Kidney (tissue), 13 donors: ENCODE measurements at regions not wholly inside any gene's neighbourhood (a gene's known extent, or its start where the extent isn't known, plus 50 kb on each side); places are given as distances from the start of the nearest gene placed in this dataset.

ENCODE experiments used
- DNase-seq, 5 donors: peaks; one replicate each; pipeline ENCODE4 v3.0.0-alpha.2; 2013 to 2020
- FAIRE-seq: peaks from 2 replicates; lab custom pipeline; 2012; peaks lifted over from hg19 to GRCh38; lab: Jason Lieb, UNC
- H3K27ac ChIP-seq, 2 donors: one replicate each; pipeline ENCODE4 v1.7.0; 2013; ENCODE audit warnings: low read depth in 2 of 2, low read length in 2 of 2, inconsistent platforms in 1 of 2
- H3K27me3 ChIP-seq: one replicate; pipeline ENCODE4 v1.7.1; 2013; ENCODE audit warnings: low read length, inconsistent platforms; ENCODE audit not compliant: control insufficient read depth, insufficient read depth
- H3K36me3 ChIP-seq, 3 donors: one replicate each; pipeline versions ENCODE4 v1.7.0 to v1.7.1; 2013; ENCODE audit warnings: low read length in 3 of 3, control low read depth in 1 of 3, inconsistent platforms in 1 of 3; ENCODE audit not compliant: insufficient read depth in 3 of 3, control insufficient read depth in 2 of 3
- H3K4me1 ChIP-seq, 3 donors: one replicate each; pipeline versions ENCODE4 v1.7.0 to v1.7.1; 2013; ENCODE audit warnings: low read length in 3 of 3, inconsistent platforms in 1 of 3, low read depth in 1 of 3; ENCODE audit not compliant: control insufficient read depth in 2 of 3, insufficient read depth in 2 of 3
- H3K4me3 ChIP-seq, 3 donors: one replicate each; pipeline versions ENCODE4 v1.7.0 to v1.8.1; 2013; ENCODE audit warnings: low read length in 3 of 3, control low read depth in 1 of 3, inconsistent platforms in 1 of 3
- H3K9ac ChIP-seq, 3 donors: one replicate each; pipeline versions ENCODE4 v1.7.0 to v1.7.1; 2013; ENCODE audit warnings: low read length in 3 of 3, control low read depth in 1 of 3, inconsistent platforms in 1 of 3
- H3K9me3 ChIP-seq, 3 donors: one replicate each; pipeline versions ENCODE4 v1.7.0 to v1.7.1; 2013; ENCODE audit warnings: low read length in 3 of 3, control low read depth in 1 of 3, inconsistent platforms in 1 of 3; ENCODE audit not compliant: control insufficient read depth in 2 of 3, insufficient read depth in 1 of 3
- intact Hi-C: fragments of 100-400 bp; cut with DNase I; formaldehyde crosslinking; loops from one replicate; pipeline ENCODE4 v1.11.1; 2022
- TF ChIP-seq, protein P1 (sequence below): IDR thresholded peaks from 3 replicates; pipeline ENCODE4 v1.5.1; 2012; ENCODE audit warnings: mild to moderate bottlenecking, moderate library complexity, borderline replicate concordance; ENCODE audit not compliant: insufficient read depth; ENCODE audit errors: extremely low read depth
- donor health status: control.
- donor health status: control.
- donor health status: control.
- donor health status: control.
- donor health status: control.
- donor health status: DM: yes; HTN: yes; CAD: no.
- donor health status: Normal renal cell carcinoma (clear cell type).

- Histone ChIP-seq H3K4me1 (no peaks in the 10 kb centered on the region), H3K27me3 (no peaks in the 10 kb centered on the region), H3K36me3 (no peaks in the 10 kb centered on the region), H3K4me3 (no peak overlapping the region), H3K9me3 (no peaks in the 10 kb centered on the region), H3K27ac (no peak overlapping the region), H3K9ac (no peak overlapping the region)
- TF ChIP-seq, protein P1, sequence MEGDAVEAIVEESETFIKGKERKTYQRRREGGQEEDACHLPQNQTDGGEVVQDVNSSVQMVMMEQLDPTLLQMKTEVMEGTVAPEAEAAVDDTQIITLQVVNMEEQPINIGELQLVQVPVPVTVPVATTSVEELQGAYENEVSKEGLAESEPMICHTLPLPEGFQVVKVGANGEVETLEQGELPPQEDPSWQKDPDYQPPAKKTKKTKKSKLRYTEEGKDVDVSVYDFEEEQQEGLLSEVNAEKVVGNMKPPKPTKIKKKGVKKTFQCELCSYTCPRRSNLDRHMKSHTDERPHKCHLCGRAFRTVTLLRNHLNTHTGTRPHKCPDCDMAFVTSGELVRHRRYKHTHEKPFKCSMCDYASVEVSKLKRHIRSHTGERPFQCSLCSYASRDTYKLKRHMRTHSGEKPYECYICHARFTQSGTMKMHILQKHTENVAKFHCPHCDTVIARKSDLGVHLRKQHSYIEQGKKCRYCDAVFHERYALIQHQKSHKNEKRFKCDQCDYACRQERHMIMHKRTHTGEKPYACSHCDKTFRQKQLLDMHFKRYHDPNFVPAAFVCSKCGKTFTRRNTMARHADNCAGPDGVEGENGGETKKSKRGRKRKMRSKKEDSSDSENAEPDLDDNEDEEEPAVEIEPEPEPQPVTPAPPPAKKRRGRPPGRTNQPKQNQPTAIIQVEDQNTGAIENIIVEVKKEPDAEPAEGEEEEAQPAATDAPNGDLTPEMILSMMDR = no peak
- DNase-seq (no peak), FAIRE-seq (no peak)
- intact Hi-C loops = no loop called here
Measured at GRCh38 chr6:55047451-55048044, 126.8 kb upstream of the HCRTR2 start.

- DNase-seq = no peak
- intact Hi-C loops = no loop called here
- TF ChIP-seq, protein P1 = no peak
- Histone ChIP-seq H3K4me3 (no peak overlapping the region), H3K27me3 (no peaks in the 10 kb centered on the region), H3K9me3 (no peaks in the 10 kb centered on the region), H3K27ac (no peak overlapping the region), H3K36me3 (no peaks in the 10 kb centered on the region), H3K9ac (no peak overlapping the region), H3K4me1 (no peaks in the 10 kb centered on the region)
- no peak for FAIRE-seq
Measured at GRCh38 chr6:55049866-55050265, 124.4 kb upstream of the HCRTR2 start.

GRCh38 chr6:55052846-55053245, 121.5 kb upstream of the HCRTR2 start:
- no peak for DNase-seq
- Histone ChIP-seq H3K4me3 (no peak overlapping the region), H3K9me3 (no peaks in the 10 kb centered on the region), H3K4me1 (no peaks in the 10 kb centered on the region), H3K9ac (no peak overlapping the region), H3K36me3 (no peaks in the 10 kb centered on the region), H3K27me3 (no peaks in the 10 kb centered on the region), H3K27ac (no peak overlapping the region)
- intact Hi-C loops = no loop called here
- no peak for FAIRE-seq
- TF ChIP-seq, protein P1 = no peak

GRCh38 chr6:55058682-55059081, 115.6 kb upstream of the HCRTR2 start:
- Histone ChIP-seq H3K9me3 (no peaks in the 10 kb centered on the region), H3K27ac (no peak overlapping the region), H3K4me1 (no peaks in the 10 kb centered on the region), H3K36me3 (no peaks in the 10 kb centered on the region), H3K27me3 (no peaks in the 10 kb centered on the region), H3K4me3 (no peak overlapping the region), H3K9ac (no peak overlapping the region)
- DNase-seq (no peak), FAIRE-seq (no peak)
- intact Hi-C loops = no loop called here
- TF ChIP-seq, protein P1 = no peak
